22Rv1 (cell line): ENCODE measurements at regions not wholly inside any gene's neighbourhood (a gene's known extent, or its start where the extent isn't known, plus 50 kb on each side); places are given as distances from the start of the nearest gene placed in this dataset.

Experiments
- H3K27ac ChIP-seq: fragments of 450-650 bp; 2 replicates; pipeline ENCODE4 v1.5.1; 2017
- CTCF ChIP-seq: fragments of 450-650 bp; IDR thresholded peaks from 2 replicates; pipeline ENCODE4 v1.5.1; 2017; ENCODE audit warnings: mild to moderate bottlenecking
- ZFX ChIP-seq: fragments of 450-650 bp; IDR thresholded peaks from 2 replicates; pipeline ENCODE4 v1.6.1; 2017; ENCODE audit warnings: antibody characterized with exemption, borderline replicate concordance

- TF ChIP-seq ZFX (no peak), CTCF (no peak)
- H3K27ac ChIP-seq, result no peak overlapping the region
These were observed 130.3 kb downstream of the RXFP2 start for GRCh38 chr13:31869582-31869981.

- no peak overlapping the region for H3K27ac ChIP-seq
- no peak for TF ChIP-seq CTCF
- TF ChIP-seq ZFX, result no peak
These were observed 131.2 kb downstream of the RXFP2 start for GRCh38 chr13:31870511-31870910.

- TF ChIP-seq ZFX (no peak), CTCF (no peak)
These were observed 133.8 kb downstream of the RXFP2 start for GRCh38 chr13:31873145-31873544.

GRCh38 chr13:31875134-31875533 is 135.8 kb downstream of the RXFP2 start:
- no peak overlapping the region for H3K27ac ChIP-seq
- TF ChIP-seq ZFX, result no peak
- no peak for TF ChIP-seq CTCF

More at GRCh38 chr13:31873145-31873544, 133.8 kb downstream of the RXFP2 start:
- no peak overlapping the region for H3K27ac ChIP-seq

GRCh38 chr13:31878052-31878451 is 138.7 kb downstream of the RXFP2 start:
- no peak overlapping the region for H3K27ac ChIP-seq
- TF ChIP-seq CTCF, result no peak
- no peak for TF ChIP-seq ZFX

GRCh38 chr13:31878495-31878894 is 139.2 kb downstream of the RXFP2 start:
- TF ChIP-seq ZFX (no peak), CTCF (no peak)
- no peak overlapping the region for H3K27ac ChIP-seq

GRCh38 chr13:31878955-31879354 is 139.6 kb downstream of the RXFP2 start:
- H3K27ac ChIP-seq, result no peak overlapping the region
- TF ChIP-seq ZFX (no peak), CTCF (no peak)
